Stimulated activated CD4-positive, alpha-beta T cell treated with anti-CD3 and anti-CD28 coated beads, TNF-alpha, amount 100 ng/mL, for 48 hours (primary cell): ENCODE measurements at regions not wholly inside any gene's neighbourhood (a gene's known extent, or its start where the extent isn't known, plus 50 kb on each side); places are given as distances from the start of the nearest gene placed in this dataset.

Source experiments
- DNase-seq, 3 donors: peaks; one replicate each; pipeline ENCODE4 v3.0.0-alpha.2; 2020; ENCODE audit warnings: low read depth in 3 of 3

DNA sequence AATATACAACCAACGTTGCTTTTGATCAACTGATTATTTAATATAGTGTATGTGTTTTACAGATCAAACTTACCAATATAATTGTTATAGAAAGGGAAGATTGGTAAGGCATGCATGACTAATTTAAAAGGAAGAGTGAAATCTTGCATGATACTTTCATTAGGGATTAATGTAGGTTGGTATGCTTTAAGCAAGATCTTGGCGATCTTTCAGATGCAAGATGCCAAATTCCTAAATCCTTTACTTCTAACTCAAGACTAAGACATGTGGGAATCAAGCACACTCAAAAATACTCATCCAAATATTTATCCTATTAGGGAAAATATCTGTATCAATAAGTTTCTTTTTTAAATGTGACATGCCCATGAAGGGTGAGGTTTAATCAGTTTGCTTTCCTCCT is 321.4 kb upstream of the MEOX2 start:
- DNase-seq, result no peak

DNA sequence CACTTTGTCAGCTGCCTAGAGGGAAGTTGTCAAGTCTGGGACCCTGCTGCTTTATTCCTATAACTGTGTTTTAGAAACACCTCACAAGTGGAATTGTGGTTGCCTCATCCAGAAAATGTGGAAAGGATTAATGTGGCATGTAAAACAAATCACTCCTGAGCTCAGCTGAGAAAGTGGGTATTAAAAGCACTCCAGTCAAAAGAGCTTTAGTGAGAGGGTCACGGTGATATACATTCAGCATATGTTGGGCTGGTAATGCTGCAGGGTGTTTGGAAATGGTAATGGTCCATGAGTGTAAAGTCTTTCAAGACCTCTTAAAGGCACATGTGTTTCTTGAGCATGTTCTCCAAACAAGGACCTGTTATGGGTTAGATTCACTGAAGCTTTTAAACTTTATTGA is 318.2 kb upstream of the MEOX2 start:
- DNase-seq, result no peak

DNA sequence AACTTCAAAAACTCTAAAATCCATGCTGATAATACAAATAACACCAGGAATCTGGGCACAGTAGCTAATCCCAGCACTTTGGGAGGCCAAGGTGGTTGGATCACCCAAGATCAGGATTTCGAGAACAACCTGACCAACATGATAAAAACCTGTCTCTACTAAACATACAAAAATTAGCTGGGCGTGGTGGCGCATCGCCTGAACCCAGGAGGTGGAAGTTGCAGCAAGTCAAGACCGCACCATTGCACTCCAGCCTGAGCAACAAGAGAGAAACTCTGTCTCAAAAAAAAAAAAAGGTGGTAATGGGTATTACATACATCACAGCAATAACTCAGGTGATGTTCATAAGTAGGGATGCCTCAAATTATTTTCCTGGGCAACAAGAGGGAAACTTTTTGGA is 315.0 kb upstream of the MEOX2 start:
- DNase-seq, result no peak

DNA sequence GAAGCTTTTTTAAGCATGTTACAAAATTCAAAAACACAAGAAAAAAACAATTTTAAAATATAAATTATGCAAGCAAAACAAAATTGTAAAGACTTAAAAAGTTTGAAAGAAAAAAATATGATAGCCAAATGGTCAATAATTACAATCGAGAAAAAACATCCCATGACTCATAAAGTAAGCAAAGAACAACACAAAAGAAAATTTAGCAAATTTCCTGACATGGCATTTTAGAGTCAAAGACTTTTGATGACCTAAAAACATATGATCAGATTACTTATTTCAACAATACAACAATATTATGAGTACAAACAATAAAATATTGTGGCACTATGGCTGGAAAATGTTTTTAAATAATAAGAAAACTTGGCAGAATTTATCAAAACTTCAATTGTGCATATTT is 312.1 kb upstream of the MEOX2 start:
- DNase-seq, result no peak

DNA sequence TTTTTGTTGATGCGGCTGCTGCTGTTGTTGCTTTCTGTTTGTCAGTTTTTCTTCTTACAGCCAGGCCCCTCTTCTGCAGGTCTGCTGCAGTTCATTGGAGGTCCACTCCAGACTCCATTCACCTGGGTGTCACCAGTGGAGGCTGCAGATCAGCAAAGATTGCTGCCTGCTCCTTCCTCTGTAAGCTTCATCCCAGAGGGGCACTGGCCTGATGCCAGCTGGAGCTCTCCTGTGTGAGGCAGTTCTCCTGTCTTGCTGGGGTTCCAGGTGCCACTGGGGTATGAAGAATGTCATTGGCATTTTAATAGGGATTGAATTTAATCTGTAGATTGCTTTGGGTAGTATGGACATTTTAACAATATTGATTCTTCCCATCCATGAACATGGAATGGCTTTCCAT is 308.5 kb upstream of the MEOX2 start:
- no peak for DNase-seq

DNA sequence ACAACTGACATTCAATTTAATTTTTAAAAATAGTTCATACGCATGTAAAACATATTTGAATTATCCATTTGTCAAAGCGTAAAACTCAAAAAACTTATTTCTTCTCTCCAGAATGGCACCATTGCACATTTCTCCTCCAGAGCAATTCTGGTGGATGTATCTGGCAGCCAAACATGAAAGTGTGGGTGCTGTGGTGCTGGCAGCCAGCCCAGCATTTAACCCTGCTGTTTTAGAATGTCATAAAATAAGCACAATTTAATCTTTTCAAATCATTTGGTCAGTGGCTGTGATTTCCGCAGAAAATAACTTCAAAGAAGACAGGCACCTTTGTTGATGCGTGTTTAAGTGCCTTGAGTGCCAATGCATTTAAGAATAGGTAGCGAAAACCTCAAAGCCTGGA is 302.7 kb upstream of the MEOX2 start:
- DNase-seq, result no peak

DNA sequence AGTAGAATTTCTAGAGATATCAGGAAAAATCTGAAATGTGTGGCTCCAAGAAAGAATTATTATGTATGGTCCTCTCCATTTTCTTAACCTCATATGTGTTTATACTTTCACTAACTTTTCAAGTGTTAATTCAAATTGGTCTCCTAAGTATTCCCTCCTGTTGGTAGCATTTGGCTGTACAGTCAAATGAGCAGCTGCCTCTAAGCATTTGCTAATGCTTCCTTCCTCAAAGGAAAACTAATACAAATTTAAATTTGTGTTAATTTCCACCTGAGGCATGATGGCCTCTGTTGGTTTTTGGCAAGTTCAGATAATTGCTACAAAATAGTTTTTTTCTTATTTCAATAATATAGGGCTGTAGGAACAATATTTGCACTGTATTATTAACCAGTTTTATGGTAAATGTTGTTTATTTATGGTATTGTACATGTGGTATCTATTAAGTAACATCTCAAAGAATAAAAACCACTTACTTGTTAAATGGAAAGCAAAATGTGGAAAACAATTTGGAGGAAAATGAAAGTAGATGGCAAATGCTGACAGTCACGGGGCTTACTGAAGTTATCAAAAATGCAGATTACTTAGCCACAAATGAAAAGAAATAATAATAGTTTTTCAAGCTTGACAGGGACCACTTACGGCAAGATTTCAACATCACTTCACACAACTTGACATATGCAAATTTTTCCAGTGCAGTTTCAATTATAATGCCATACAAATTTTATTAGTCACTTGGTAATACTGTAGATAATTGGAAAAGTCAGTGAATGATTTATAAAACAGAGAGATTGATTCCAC is 299.3 kb upstream of the MEOX2 start:
- DNase-seq, result no peak

DNA sequence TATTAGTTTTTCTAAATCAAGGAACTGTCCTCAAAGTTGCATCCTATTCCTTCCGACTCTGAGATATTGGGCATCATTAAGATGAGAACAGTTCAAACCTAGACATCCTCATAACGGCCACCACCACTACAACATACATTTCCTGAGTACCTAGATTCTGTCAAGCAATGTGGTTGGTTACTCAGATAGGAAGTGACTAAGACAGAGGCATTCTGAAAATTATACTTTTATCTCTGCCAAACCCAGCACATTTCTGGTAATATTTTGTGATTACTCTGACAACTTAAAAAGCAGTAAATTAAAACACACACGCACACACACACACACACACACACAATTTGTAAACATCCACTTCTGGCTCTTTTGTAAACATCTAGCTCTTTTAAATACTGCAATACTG is 291.2 kb upstream of the MEOX2 start:
- no peak for DNase-seq

DNA sequence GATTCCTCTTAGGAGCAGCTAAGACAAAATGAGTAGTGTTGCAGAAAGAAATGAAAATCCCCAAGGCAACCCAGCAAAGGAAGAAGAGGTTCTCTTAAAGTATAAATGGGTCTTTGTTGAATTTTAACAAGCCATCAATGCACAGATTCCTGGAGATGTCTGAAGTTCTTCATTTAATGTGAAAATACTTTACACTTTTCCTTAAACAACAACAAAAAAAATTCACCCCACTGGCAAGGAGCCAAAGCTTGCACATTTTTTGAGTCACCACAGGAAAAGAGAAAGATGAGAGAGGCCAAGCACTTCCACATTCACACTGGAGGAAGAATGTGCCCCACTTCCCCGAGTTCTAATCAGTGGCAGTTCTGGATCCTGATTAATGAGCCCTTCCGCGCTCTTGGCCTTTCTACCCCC is 286.4 kb upstream of the MEOX2 start:
- no peak for DNase-seq

DNA sequence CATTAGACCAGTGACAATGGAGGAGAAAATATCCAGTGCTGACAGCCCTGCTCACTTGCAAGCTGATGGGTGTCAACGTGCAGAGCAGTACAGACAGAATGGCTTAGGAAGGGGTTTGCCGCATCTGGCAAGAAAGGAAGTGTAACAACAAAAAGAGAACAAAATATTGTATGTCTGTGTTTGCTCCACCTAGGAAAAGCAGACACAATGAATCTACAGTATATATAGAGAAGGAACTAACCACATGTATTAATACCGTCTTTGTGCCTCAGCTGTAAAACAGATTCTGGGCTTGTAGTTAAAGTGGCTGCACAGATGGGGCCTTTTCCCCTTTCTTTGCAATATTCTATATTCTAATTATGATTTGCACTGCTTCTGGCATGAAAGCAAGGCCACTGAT is 281.1 kb upstream of the MEOX2 start:
- DNase-seq, result no peak

DNA sequence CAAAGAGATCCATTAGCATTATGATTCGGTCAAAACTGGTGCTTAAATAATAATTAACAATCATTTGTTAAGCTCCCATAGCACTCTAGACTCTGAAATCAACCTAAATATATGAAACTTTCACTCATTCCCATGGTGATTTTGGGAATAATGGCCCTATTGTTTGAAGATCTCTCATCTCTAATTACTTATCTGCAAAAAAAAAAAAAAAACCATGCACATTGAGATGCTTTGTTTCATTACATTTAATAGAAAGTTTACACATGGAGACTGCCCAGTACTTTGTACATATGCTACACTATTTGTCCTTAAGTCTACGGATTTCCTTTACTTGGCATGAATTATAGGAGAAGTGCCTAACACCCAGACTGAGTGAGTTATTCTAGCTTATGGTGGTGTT is 280.6 kb upstream of the MEOX2 start:
- no peak for DNase-seq

DNA sequence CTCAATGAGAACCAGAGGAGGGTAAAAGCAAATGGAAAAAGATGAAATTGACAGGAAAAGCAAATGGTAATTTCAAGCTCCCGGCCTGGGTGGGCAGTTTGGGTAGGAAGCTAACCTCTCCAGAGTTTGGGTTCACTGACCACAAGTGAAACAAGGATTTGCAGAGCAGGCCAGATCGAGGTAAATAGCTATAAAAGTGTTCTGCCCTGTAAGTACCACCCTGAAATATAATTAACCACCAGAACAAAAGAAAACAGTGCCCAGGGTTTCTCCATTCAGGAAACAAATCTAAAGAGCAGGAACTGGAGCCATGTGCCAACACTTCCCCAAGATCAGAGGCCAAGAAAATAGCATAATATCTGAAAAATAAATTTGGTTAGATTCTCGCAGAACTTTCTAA is 276.7 kb upstream of the MEOX2 start:
- DNase-seq, result no peak

DNA sequence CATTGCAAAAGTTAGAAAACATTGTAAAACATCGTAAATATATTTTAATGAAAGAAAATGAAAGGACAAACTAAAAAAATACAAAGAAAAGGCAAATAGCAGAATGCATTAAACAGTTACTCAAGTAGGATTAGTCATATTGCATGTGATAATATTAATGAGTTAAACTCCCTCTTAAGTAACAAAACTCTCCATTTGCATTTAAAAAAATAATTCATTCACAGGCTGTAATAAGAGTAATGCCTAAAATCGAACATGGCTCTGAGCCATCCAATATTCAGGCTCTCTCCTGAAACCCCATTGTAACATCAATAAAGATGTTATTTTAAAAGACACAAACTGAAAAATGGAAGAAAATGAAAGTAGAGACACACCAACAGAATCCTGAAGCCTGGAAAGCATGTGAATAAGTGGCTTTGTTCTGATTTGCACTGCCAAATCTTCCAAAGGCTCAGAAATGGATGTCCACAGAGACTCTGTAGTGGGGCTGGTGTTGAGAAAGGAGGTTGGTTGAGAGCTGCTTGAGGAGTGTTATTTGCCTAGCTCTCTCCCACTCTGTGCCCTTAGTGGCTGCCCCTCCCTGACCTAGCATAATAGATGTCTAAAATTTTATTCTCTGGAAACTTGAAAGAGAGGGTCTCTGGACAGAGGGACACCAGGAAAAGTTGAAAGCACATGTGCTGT is 268.3 kb upstream of the MEOX2 start:
- DNase-seq, result no peak

DNA sequence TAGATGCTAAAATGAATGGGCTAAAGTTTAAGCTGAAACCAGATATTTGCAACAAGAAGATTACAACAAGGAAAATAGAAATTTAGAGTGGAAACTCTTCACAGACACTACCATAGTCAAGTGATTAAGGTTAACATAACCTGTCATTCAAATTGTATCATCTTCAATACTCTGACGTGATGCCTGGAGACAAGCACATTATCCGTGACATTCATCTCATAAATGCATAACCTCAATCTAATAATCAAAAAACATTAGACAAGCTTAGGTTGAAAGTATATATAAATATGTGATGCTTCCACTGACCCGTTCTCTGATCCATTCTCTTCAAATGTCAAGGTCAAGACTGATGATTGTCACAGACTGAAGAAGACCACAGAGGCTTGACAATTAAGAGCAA is 263.8 kb upstream of the MEOX2 start:
- DNase-seq, result no peak

DNA sequence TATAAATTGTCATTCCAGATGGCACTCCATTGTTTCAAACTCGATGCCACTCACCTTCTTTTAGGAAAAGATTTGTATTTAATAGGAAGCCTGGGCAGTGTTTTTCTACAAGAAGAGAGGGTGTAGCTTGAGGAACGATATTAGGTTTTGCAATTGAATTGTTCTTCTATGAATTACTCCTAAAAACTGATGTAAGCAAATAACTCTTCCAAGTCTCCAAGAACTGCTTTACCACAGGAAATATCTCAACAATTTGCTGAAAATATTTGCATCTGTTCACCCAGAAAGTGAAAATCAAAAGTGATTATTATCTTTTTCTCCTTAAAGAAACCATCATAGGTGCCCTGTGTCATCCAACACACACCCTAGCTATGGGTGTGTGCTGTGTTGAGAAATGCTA is 261.3 kb upstream of the MEOX2 start:
- DNase-seq, result no peak

DNA sequence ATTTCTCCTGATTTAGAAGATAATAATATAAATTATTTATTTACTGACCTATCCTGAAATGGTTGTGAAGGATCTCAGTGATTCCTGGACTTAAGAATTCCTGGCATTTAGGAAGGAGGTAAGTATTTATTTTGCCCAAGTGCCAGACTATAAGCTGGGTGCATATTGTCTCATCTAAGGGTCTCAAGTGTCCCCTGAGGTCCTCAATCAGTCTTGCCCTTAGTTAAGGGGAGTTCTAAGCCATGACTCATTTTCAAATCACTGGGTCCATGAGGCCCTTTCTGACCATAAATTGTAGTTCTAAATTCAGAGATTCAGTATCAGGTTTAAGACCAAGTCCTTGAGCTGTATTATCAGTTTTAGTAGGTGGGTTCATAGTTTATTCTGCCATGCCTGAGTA is 251.6 kb upstream of the MEOX2 start:
- DNase-seq, result no peak

DNA sequence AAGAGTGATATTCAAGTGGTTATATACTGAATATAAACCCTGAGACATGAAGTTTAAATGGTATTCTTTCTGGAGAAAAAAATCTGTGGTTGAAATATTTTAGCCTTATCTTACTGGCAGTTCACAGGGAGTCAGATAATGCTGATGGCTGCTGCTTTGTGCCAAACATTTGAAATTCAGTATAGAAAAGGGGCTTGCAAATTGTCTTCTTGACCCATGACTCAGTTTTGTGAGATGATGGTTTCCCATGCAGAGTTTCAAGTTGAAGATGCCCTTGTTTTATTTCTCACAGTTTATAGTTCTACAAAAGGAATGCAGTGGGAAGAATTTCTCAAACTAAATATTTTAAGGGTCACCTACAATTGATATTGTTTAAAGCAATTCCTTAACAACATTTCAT is 251.1 kb upstream of the MEOX2 start:
- no peak for DNase-seq

DNA sequence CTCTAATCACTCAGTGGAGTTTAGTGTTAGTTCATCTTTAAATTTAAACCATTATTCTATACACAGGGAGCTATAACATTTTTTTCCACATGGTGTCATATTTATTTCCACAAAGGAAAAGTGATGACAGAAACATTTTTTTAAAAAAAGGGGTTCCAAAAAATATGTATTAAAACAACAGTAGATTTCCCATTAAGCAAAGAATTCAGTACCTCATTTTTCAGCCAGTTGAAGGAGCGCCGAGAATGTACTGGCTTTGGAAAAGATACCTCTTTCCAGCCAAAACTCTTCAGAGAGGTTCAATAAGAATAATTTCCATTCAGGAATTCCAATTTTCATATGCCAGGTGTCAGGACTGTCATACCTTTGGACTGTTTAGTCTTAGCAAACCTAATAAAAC is 250.5 kb upstream of the MEOX2 start:
- no peak for DNase-seq

DNA sequence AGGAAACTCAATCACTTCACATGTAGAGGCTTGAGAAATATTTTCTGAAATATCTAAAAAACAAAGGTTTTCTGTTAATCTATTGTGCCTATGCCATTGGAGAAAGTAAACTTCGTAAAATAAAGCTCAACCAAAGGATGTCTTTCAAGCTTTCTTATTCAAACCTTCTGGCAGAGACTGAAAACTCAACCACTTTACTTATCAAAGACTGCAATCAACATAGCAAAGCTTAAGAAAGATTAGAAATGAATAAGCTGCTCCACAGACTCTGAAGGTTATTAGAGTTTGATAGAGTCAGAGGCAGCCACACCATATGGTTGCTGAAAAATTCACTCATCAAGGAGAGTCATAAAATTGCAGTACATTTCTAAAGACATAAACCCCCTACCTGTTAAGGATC is 245.8 kb upstream of the MEOX2 start:
- no peak for DNase-seq

DNA sequence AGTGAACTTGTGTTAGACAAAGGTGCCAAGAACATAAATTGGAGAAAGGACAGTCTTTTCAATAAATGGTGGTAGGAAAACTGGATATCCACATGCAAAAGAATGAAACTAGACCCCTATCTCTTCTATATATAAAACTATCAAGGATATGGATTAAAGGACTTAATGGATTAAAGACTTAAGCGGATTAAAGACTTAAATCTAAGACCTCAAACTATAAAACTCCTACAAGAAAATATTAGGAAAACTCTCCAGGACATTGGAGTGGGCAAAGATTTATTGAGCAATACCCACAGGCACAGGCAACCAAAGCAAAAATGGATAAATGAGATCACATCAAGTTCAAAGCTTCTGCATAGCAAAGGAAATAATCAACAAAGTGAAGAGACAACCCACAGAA is 242.9 kb upstream of the MEOX2 start:
- DNase-seq, result no peak

DNA sequence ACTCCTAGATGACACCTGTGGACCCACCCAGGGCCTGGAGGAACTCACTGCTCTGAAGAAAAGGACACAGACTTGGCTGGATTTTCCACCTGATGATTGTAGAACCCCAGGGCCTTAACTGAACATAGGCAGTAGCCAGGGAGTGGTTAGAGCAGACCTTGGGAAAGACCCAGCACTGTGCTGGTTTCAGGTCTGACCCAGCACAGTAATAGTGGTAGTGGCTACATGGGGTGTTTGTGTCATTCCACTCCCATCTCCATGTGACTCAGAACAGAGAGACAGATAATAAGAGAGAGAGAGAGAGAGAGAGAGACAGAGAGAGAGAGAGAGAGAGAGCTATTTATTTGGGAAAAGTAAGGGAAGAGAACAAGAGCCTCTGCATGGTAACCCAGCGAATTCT is 239.1 kb upstream of the MEOX2 start:
- DNase-seq, result no peak

DNA sequence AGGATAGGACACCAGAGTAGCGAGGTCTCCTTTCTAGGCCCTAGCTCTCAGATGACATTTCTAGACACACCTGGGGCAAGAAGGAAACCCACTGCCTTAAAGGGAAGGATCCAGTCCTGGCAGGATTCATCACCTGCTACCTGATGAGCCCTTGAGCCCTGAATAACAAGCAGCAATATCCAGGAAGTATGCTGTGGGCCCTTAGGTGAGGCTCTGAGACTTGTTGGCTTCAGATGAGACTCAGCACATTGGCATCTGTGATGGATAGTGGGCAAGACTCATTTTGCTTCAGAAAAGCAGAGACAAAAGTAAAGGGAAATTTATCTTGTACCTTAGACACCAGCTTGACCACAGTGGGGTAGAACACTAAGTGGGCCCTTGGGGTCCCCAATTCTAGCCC is 238.4 kb upstream of the MEOX2 start:
- no peak for DNase-seq

DNA sequence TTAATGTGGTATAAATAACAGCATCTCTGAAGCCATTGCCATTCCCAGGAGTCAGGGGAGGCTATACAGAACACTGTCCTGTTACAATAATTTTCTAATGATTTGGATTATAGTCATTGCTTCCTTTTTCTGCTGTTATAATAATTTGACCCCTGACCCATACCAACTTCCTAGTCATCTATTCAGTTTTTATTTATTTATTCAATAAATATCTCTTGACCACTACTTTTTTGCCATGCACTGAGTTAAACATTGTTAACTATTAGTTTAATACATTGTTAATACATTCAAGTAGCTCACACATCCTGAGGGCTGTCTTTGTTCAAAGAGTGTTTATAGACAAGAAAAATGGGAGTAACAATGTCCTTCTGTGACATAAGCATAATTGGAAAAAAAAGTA is 235.5 kb upstream of the MEOX2 start:
- no peak for DNase-seq

DNA sequence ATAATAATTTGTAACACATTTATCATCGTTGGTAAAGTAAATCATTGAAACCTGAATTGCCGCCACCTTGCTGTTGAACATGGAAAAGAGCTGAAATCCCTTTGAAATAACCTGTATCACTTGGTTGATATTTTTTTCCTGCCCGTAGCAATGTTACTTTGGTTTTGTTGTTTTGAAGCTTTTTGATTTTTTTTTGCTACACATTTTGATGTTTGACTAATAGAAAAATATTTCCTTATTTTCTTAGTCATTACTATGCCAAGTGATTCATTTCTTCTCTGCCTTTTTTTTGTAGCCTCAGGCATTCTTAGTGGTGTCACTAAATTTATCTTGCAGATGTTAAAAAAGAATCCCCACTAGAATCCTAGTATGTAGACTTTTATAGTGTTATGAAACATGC is 235.1 kb upstream of the MEOX2 start:
- DNase-seq, result no peak
